ENCODE measurements at regions not wholly inside any gene's neighbourhood (a gene's known extent, or its start where the extent isn't known, plus 50 kb on each side); places are given as distances from the start of the nearest gene placed in this dataset.

- H2BK5ac ChIP-seq (ENCODE audit: low read depth, low read length) = no peak overlapping the region
- H3K4ac ChIP-seq (replicated peaks; ENCODE audit: insufficient read length, low read depth, low read length) = no peak overlapping the region
- H2BK20ac ChIP-seq (ENCODE audit: low read length) = no peak overlapping the region
- WGBS, 2 experiments (ENCODE audit: extremely low coverage in 1 of 2, insufficient coverage in 1 of 2, insufficient read length in 1 of 2, insufficient replicate concordance in 2 of 2, low coverage in 1 of 2, low lambda C conversion rate in 2 of 2, missing lambda C conversion rate in 1 of 2) = 74% methylated on average over 1 of the region's 1 CpG; no CpG with 5 or more reads in 1 of the 2 experiments
- no peaks in the 10 kb centered on the region for H4K20me1 ChIP-seq (replicated peaks in 1 of 2; ENCODE audit: control insufficient read depth in 1 of 2, insufficient read depth in 2 of 2, low read length in 2 of 2)
- H4K91ac ChIP-seq (replicated peaks; ENCODE audit: insufficient read length, low read length) = no peak overlapping the region
- no peak overlapping the region for H3K56ac ChIP-seq (replicated peaks; ENCODE audit: insufficient read length, low read depth, low read length)
- H3K9ac ChIP-seq (replicated peaks in 1 of 4; ENCODE audit: extremely low read depth in 1 of 4, low read depth in 3 of 4, low read length in 3 of 4) = no peak overlapping the region
- H3K79me1 ChIP-seq (ENCODE audit: low read depth, low read length) = no peaks in the 10 kb centered on the region
- no peak overlapping the region for H3K4me2 ChIP-seq (ENCODE audit: insufficient read depth in 1 of 2, low read depth in 2 of 2, low read length in 2 of 2)
- H2AFZ ChIP-seq (ENCODE audit: low read length) = no peak overlapping the region
- POLR2A ChIA-PET (ENCODE audit: partially characterized antibody) = no interaction called here
- H3K14ac ChIP-seq (ENCODE audit: insufficient read length) = no peak overlapping the region
- no peaks in the 10 kb centered on the region for H3K9me3 ChIP-seq (ENCODE audit: insufficient read depth in 2 of 2, low read depth in 1 of 2, low read length in 1 of 2)
- no peaks in the 10 kb centered on the region for H3K23me2 ChIP-seq (ENCODE audit: low read depth, low read length)
- no peak overlapping the region for H2BK15ac ChIP-seq (ENCODE audit: low read length)
- DNase-seq (ENCODE audit: low read depth in 1 of 2, low spot score in 2 of 2) = no peak
- H3K18ac ChIP-seq (ENCODE audit: extremely low read depth, low read length) = no peak overlapping the region
- no peak overlapping the region for H2BK120ac ChIP-seq (replicated peaks; ENCODE audit: low read depth, low read length)
- H3K27ac ChIP-seq (ENCODE audit: low read depth, low read length) = no peak overlapping the region
- H3K36me3 ChIP-seq (ENCODE audit: control insufficient read depth in 2 of 4, insufficient read depth in 4 of 4, low read length in 3 of 4) = no peaks in the 10 kb centered on the region
- no peak overlapping the region for H3K23ac ChIP-seq (ENCODE audit: insufficient read length)
- H3K27me3 ChIP-seq (replicated peaks in 1 of 4; ENCODE audit: control insufficient read depth in 3 of 4, extremely low read depth in 1 of 4, insufficient read depth in 3 of 4, low read length in 3 of 4) = no peaks in the 10 kb centered on the region
- no peak overlapping the region for H4K8ac ChIP-seq (ENCODE audit: extremely low read depth, insufficient read depth, low read length)
- no peak overlapping the region for H3K4me3 ChIP-seq (ENCODE audit: extremely low read depth in 1 of 4, insufficient read depth in 2 of 4, low read depth in 3 of 4, low read length in 4 of 4)
- TF ChIP-seq RXRA (IDR thresholded peaks at IDR 0.05; ENCODE audit: insufficient read depth, low read depth, low read length) = no peak
- no peaks in the 10 kb centered on the region for H3K79me2 ChIP-seq (ENCODE audit: control insufficient read depth in 1 of 2, insufficient read depth in 2 of 2, low read length in 2 of 2)
- CTCF ChIA-PET (ENCODE audit: partially characterized antibody) = no interaction called here
- H2AK5ac ChIP-seq (ENCODE audit: low read depth, low read length) = no peak overlapping the region
- H2BK12ac ChIP-seq (ENCODE audit: low read depth, low read length) = no peak overlapping the region
- no peak for FAIRE-seq
- H4K5ac ChIP-seq (ENCODE audit: insufficient read length, low read depth, low read length) = no peak overlapping the region
- peaks cover 0 to 2% (median 0%) of the 10 kb centered on the region in 4 experiments; a peak in 1 of 7 replicates for H3K4me1 ChIP-seq (replicated peaks in 1 of 4; ENCODE audit: control insufficient read depth in 3 of 4, insufficient read depth in 4 of 4, low read length in 3 of 4)
These were observed 315.4 kb upstream of the SASH1 start for GRCh38 chr6:148027201-148027600.

Data from H1 (cell line).